T-helper 17 cell (primary cell): ENCODE measurements at regions not wholly inside any gene's neighbourhood (a gene's known extent, or its start where the extent isn't known, plus 50 kb on each side); places are given as distances from the start of the nearest gene placed in this dataset.
"Not testable (repeated sequence)": the region's sequence is repeated elsewhere in the genome, so short reads cannot be mapped to it uniquely, and the experiment has no call there.

ENCODE experiments used
- ATAC-seq: fragments of 150-1000 bp; cut with Tn5 transposase; 2 replicates; pipeline ENCODE4 v1.10.0; 2021; ENCODE audit warnings: mild to moderate bottlenecking, moderate library complexity
- DNase-seq, 3 donors: peaks; one replicate each; pipeline versions ENCODE4 v3.0.0 to v3.0.0-alpha.2; 2020 to 2021
- H3K9me3 ChIP-seq: one replicate; pipeline ENCODE4 v1.7.0; 2013; ENCODE audit warnings: low read length, mild to moderate bottlenecking; ENCODE audit not compliant: control insufficient read depth, poor library complexity, severe bottlenecking
- H3K27ac Mint-ChIP-seq: one replicate; pipeline ENCODE4 v1.8.0; 2022; ENCODE audit warnings: mild to moderate bottlenecking, moderate library complexity, mixed read lengths
- H3K27me3 Mint-ChIP-seq: one replicate; pipeline ENCODE4 v1.8.0; 2022; ENCODE audit warnings: mixed read lengths
- H3K36me3 Mint-ChIP-seq: one replicate; pipeline ENCODE4 v1.8.0; 2022; ENCODE audit warnings: low read depth, mixed read lengths
- H3K4me1 Mint-ChIP-seq: one replicate; pipeline ENCODE4 v1.8.0; 2022; ENCODE audit warnings: mild to moderate bottlenecking, mixed read lengths
- H3K4me3 Mint-ChIP-seq: one replicate; pipeline ENCODE4 v1.8.0; 2022; ENCODE audit warnings: mild to moderate bottlenecking, moderate library complexity, mixed read lengths

GRCh38 chr1:96587222-96587621 lies 134.4 kb upstream of the PTBP2 start:
- no peak for DNase-seq
- H3K36me3 Mint-ChIP-seq, result no peaks in the 10 kb centered on the region
- H3K4me3 Mint-ChIP-seq, result no peak overlapping the region
- H3K27ac Mint-ChIP-seq, result no peak overlapping the region
- no peaks in the 10 kb centered on the region for H3K4me1 Mint-ChIP-seq
- no peaks in the 10 kb centered on the region for H3K27me3 Mint-ChIP-seq
- no peak for ATAC-seq
- H3K9me3 ChIP-seq, result no peaks in the 10 kb centered on the region

GRCh38 chr1:96588416-96588995 lies 133.1 kb upstream of the PTBP2 start:
- Mint-ChIP-seq H3K4me3 (no peak overlapping the region), H3K27me3 (no peaks in the 10 kb centered on the region), H3K27ac (no peak overlapping the region), H3K4me1 (no peaks in the 10 kb centered on the region), H3K36me3 (no peaks in the 10 kb centered on the region)
- ATAC-seq (no peak), DNase-seq (no peak)
- no peaks in the 10 kb centered on the region for H3K9me3 ChIP-seq

- not testable (repeated sequence) for H3K27ac Mint-ChIP-seq, ATAC-seq, H3K36me3 Mint-ChIP-seq, H3K9me3 ChIP-seq, H3K4me3 Mint-ChIP-seq, H3K4me1 Mint-ChIP-seq, H3K27me3 Mint-ChIP-seq, DNase-seq
Measured at GRCh38 chr1:96595530-96595929, 126.1 kb upstream of the PTBP2 start.

GRCh38 chr1:96596226-96596922 lies 125.2 kb upstream of the PTBP2 start:
- ATAC-seq (no peak), DNase-seq (no peak)
- H3K4me1 Mint-ChIP-seq, result no peaks in the 10 kb centered on the region
- no peaks in the 10 kb centered on the region for H3K27me3 Mint-ChIP-seq
- H3K4me3 Mint-ChIP-seq, result no peak overlapping the region
- H3K9me3 ChIP-seq, result no peaks in the 10 kb centered on the region
- H3K36me3 Mint-ChIP-seq, result no peaks in the 10 kb centered on the region
- no peak overlapping the region for H3K27ac Mint-ChIP-seq

- Mint-ChIP-seq H3K4me1 (no peaks in the 10 kb centered on the region), H3K4me3 (no peak overlapping the region), H3K36me3 (no peaks in the 10 kb centered on the region), H3K27me3 (no peaks in the 10 kb centered on the region), H3K27ac (no peak overlapping the region)
- H3K9me3 ChIP-seq, result no peaks in the 10 kb centered on the region
- DNase-seq (no peak), ATAC-seq (no peak)
Measured at GRCh38 chr1:96597218-96597617, 124.4 kb upstream of the PTBP2 start.

GRCh38 chr1:96598416-96599168 lies 123.0 kb upstream of the PTBP2 start:
- no peaks in the 10 kb centered on the region for H3K4me1 Mint-ChIP-seq
- no peak overlapping the region for H3K4me3 Mint-ChIP-seq
- DNase-seq (no peak), ATAC-seq (no peak)
- H3K9me3 ChIP-seq, result no peaks in the 10 kb centered on the region
- no peaks in the 10 kb centered on the region for H3K27me3 Mint-ChIP-seq
- H3K27ac Mint-ChIP-seq, result no peak overlapping the region
- H3K36me3 Mint-ChIP-seq, result no peaks in the 10 kb centered on the region

- H3K27ac Mint-ChIP-seq, DNase-seq, ATAC-seq: not testable (repeated sequence)
Measured at GRCh38 chr1:96604620-96605019, 117.0 kb upstream of the PTBP2 start.

GRCh38 chr1:96617375-96617774 lies 104.2 kb upstream of the PTBP2 start:
- ATAC-seq, H3K4me3 Mint-ChIP-seq, H3K27ac Mint-ChIP-seq, H3K4me1 Mint-ChIP-seq, H3K9me3 ChIP-seq, H3K36me3 Mint-ChIP-seq, H3K27me3 Mint-ChIP-seq, DNase-seq: not testable (repeated sequence)

More at GRCh38 chr1:96604620-96605019, 117.0 kb upstream of the PTBP2 start:
- not testable (repeated sequence) for H3K4me3 Mint-ChIP-seq, H3K27me3 Mint-ChIP-seq, H3K9me3 ChIP-seq, H3K36me3 Mint-ChIP-seq, H3K4me1 Mint-ChIP-seq

GRCh38 chr1:96632045-96632664 lies 89.4 kb upstream of the PTBP2 start:
- DNase-seq (no peak), ATAC-seq (no peak)
- Mint-ChIP-seq H3K4me1 (no peaks in the 10 kb centered on the region), H3K27ac (no peak overlapping the region), H3K4me3 (no peak overlapping the region), H3K27me3 (peaks cover 26% of the 10 kb centered on the region), H3K36me3 (no peaks in the 10 kb centered on the region)
- no peaks in the 10 kb centered on the region for H3K9me3 ChIP-seq

- H3K9me3 ChIP-seq, result no peaks in the 10 kb centered on the region
- DNase-seq (no peak), ATAC-seq (no peak)
- Mint-ChIP-seq H3K4me3 (no peak overlapping the region), H3K27ac (no peak overlapping the region), H3K27me3 (peaks cover 20% of the 10 kb centered on the region), H3K4me1 (no peaks in the 10 kb centered on the region), H3K36me3 (no peaks in the 10 kb centered on the region)
Measured at GRCh38 chr1:96633695-96634094, 87.9 kb upstream of the PTBP2 start.

GRCh38 chr1:96634883-96635282 lies 86.7 kb upstream of the PTBP2 start:
- ATAC-seq, result no peak
- no peak overlapping the region for H3K4me3 Mint-ChIP-seq

GRCh38 chr1:96641282-96641681 lies 80.3 kb upstream of the PTBP2 start:
- no peaks in the 10 kb centered on the region for H3K9me3 ChIP-seq
- H3K36me3 Mint-ChIP-seq, result no peaks in the 10 kb centered on the region
- DNase-seq (no peak), ATAC-seq (no peak)
- H3K4me1 Mint-ChIP-seq, result no peaks in the 10 kb centered on the region
- H3K27me3 Mint-ChIP-seq, result peaks cover 5% of the 10 kb centered on the region
- H3K27ac Mint-ChIP-seq, result no peak overlapping the region
- no peak overlapping the region for H3K4me3 Mint-ChIP-seq

More at GRCh38 chr1:96634883-96635282, 86.7 kb upstream of the PTBP2 start:
- H3K4me1 Mint-ChIP-seq, result no peaks in the 10 kb centered on the region
- no peak for DNase-seq
- no peaks in the 10 kb centered on the region for H3K9me3 ChIP-seq
- no peak overlapping the region for H3K27ac Mint-ChIP-seq
- no peaks in the 10 kb centered on the region for H3K36me3 Mint-ChIP-seq
- peaks cover 20% of the 10 kb centered on the region for H3K27me3 Mint-ChIP-seq

GRCh38 chr1:96643519-96643918 lies 78.1 kb upstream of the PTBP2 start:
- no peak for DNase-seq
- no peaks in the 10 kb centered on the region for H3K4me1 Mint-ChIP-seq

More at GRCh38 chr1:96643519-96643918, 78.1 kb upstream of the PTBP2 start:
- Mint-ChIP-seq H3K36me3 (no peaks in the 10 kb centered on the region), H3K27me3 (peaks cover 5% of the 10 kb centered on the region), H3K4me3 (no peak overlapping the region), H3K27ac (no peak overlapping the region)
- H3K9me3 ChIP-seq, result no peaks in the 10 kb centered on the region
- ATAC-seq, result no peak
